ENCODE measurements at regions not wholly inside any gene's neighbourhood (a gene's known extent, or its start where the extent isn't known, plus 50 kb on each side); places are given as distances from the start of the nearest gene placed in this dataset.

- 44% methylated on average over 11 of the region's 11 CpGs for WGBS (ENCODE audit: low lambda C conversion rate, missing lambda C conversion rate)
- no peaks in the 10 kb centered on the region for H3K9me3 ChIP-seq (ENCODE audit: low read depth)
- peak overlapping the region; percentile 51 for H3K27ac ChIP-seq
- H4K20me1 ChIP-seq (ENCODE audit: insufficient read depth, poor library complexity, severe bottlenecking), result no peaks in the 10 kb centered on the region
- DNase-seq (ENCODE audit: low spot score), result peak; percentile 81
- no peaks in the 10 kb centered on the region for H3K9me2 ChIP-seq (replicated peaks; ENCODE audit: insufficient read depth)
- H2AFZ ChIP-seq, result no peak overlapping the region
- no peaks in the 10 kb centered on the region for H3K79me2 ChIP-seq
- H3K4me2 ChIP-seq, result no peak overlapping the region
- H3K4me1 ChIP-seq (ENCODE audit: insufficient read depth), result peaks cover 18% of the 10 kb centered on the region
- no peaks in the 10 kb centered on the region for H3K27me3 ChIP-seq
- no peaks in the 10 kb centered on the region for H3K36me3 ChIP-seq (replicated peaks; ENCODE audit: insufficient read depth, low read depth)
- H3K4me3 ChIP-seq, result no peak overlapping the region
- TF ChIP-seq EZH2 (IDR thresholded peaks at IDR 0.05; ENCODE audit: borderline replicate concordance) (no peak), CTCF (IDR thresholded peaks at IDR 0.05; ENCODE audit: poor library complexity) (no peak), EZH2phosphoT487 (IDR thresholded peaks at IDR 0.05; ENCODE audit: low read depth, severe bottlenecking, unreplicated experiment) (no peak)
Measured at GRCh38 chr3:14265246-14265962, 86.8 kb downstream of the LSM3 start.

- Histone ChIP-seq H3K27me3 (no peaks in the 10 kb centered on the region), H3K4me3 (no peak overlapping the region), H3K36me3 (replicated peaks; ENCODE audit: insufficient read depth, low read depth) (no peaks in the 10 kb centered on the region), H3K9me2 (replicated peaks; ENCODE audit: insufficient read depth) (no peaks in the 10 kb centered on the region), H4K20me1 (ENCODE audit: insufficient read depth, poor library complexity, severe bottlenecking) (no peaks in the 10 kb centered on the region), H3K4me2 (no peak overlapping the region), H3K4me1 (ENCODE audit: insufficient read depth) (peaks cover 16% of the 10 kb centered on the region), H2AFZ (no peak overlapping the region), H3K9me3 (ENCODE audit: low read depth) (no peaks in the 10 kb centered on the region), H3K27ac (no peak overlapping the region), H3K79me2 (no peaks in the 10 kb centered on the region)
- TF ChIP-seq EZH2 (IDR thresholded peaks at IDR 0.05; ENCODE audit: borderline replicate concordance), result no peak
- no peak for TF ChIP-seq EZH2phosphoT487 (IDR thresholded peaks at IDR 0.05; ENCODE audit: low read depth, severe bottlenecking, unreplicated experiment)
- no peak for TF ChIP-seq CTCF (IDR thresholded peaks at IDR 0.05; ENCODE audit: poor library complexity)
- peak; percentile 58 for DNase-seq (ENCODE audit: low spot score)
- whole genome bisulfite sequencing (ENCODE audit: low lambda C conversion rate, missing lambda C conversion rate), result 65% methylated on average over 12 of the region's 12 CpGs
Measured at GRCh38 chr3:14266361-14266760, 87.7 kb downstream of the LSM3 start.

GRCh38 chr3:14267976-14268375, 89.4 kb downstream of the LSM3 start:
- Histone ChIP-seq H3K79me2 (no peaks in the 10 kb centered on the region), H3K4me1 (ENCODE audit: insufficient read depth) (peaks cover 17% of the 10 kb centered on the region), H3K36me3 (replicated peaks; ENCODE audit: insufficient read depth, low read depth) (no peaks in the 10 kb centered on the region), H4K20me1 (ENCODE audit: insufficient read depth, poor library complexity, severe bottlenecking) (no peaks in the 10 kb centered on the region), H3K4me3 (no peak overlapping the region), H3K4me2 (no peak overlapping the region), H3K27me3 (no peaks in the 10 kb centered on the region), H2AFZ (no peak overlapping the region), H3K9me3 (ENCODE audit: low read depth) (no peaks in the 10 kb centered on the region), H3K9me2 (replicated peaks; ENCODE audit: insufficient read depth) (no peaks in the 10 kb centered on the region), H3K27ac (no peak overlapping the region)
- TF ChIP-seq EZH2 (IDR thresholded peaks at IDR 0.05; ENCODE audit: borderline replicate concordance), result no peak
- no peak for TF ChIP-seq CTCF (IDR thresholded peaks at IDR 0.05; ENCODE audit: poor library complexity)
- no peak for TF ChIP-seq EZH2phosphoT487 (IDR thresholded peaks at IDR 0.05; ENCODE audit: low read depth, severe bottlenecking, unreplicated experiment)
- 86% methylated on average over 5 of the region's 5 CpGs for WGBS (ENCODE audit: low lambda C conversion rate, missing lambda C conversion rate)
- DNase-seq (ENCODE audit: low spot score), result no peak
